Keratinocyte (primary cell): ENCODE measurements at regions not wholly inside any gene's neighbourhood (a gene's known extent, or its start where the extent isn't known, plus 50 kb on each side); places are given as distances from the start of the nearest gene placed in this dataset.

Experiments used
- DNase-seq: peaks from one replicate; pipeline ENCODE4 v3.0.0-alpha.2; 2011; ENCODE audit warnings: low read depth, missing footprints, low spot score
- FAIRE-seq: peaks from 2 replicates; lab custom pipeline; 2011; peaks lifted over from hg19 to GRCh38; lab: Jason Lieb, UNC
- H2AFZ ChIP-seq: 2 replicates; pipeline ENCODE4 v1.6.0; 2012; ENCODE audit warnings: low read length, control low read depth, inconsistent platforms; ENCODE audit not compliant: control insufficient read depth
- H3K27ac ChIP-seq: 2 replicates; pipeline ENCODE4 v1.5.1; 2011; ENCODE audit warnings: low read length; ENCODE audit not compliant: control insufficient read depth, insufficient read depth
- H3K27me3 ChIP-seq: 3 replicates; pipeline ENCODE4 v1.6.0; 2011; ENCODE audit warnings: low read length; ENCODE audit not compliant: control insufficient read depth, insufficient read depth; ENCODE audit errors: extremely low read depth
- H3K36me3 ChIP-seq, 2 experiments: 2 replicates in 1 of 2; 3 replicates in 1 of 2; pipeline ENCODE4 v1.5.1; 2011; ENCODE audit warnings: low read length in 2 of 2, mild to moderate bottlenecking in 1 of 2; ENCODE audit not compliant: control insufficient read depth in 2 of 2, insufficient read depth in 2 of 2; ENCODE audit errors: extremely low read depth in 1 of 2
- H3K4me1 ChIP-seq: 3 replicates; pipeline ENCODE4 v1.5.1; 2011; ENCODE audit warnings: low read length; ENCODE audit not compliant: control insufficient read depth, insufficient read depth; ENCODE audit errors: extremely low read depth
- H3K4me2 ChIP-seq: 3 replicates; pipeline ENCODE4 v1.6.0; 2011; ENCODE audit warnings: low read depth, low read length; ENCODE audit not compliant: control insufficient read depth, insufficient read depth; ENCODE audit errors: extremely low read depth
- H3K4me3 ChIP-seq, 3 experiments: fragments of 200-600 bp in 1 of 3; sonication (generic) in 1 of 3; 2 replicates in 2 of 3; 3 replicates in 1 of 3; pipeline ENCODE4 v1.5.1; 2011 to 2016; ENCODE audit warnings: low read length in 3 of 3, mild to moderate bottlenecking in 3 of 3, control low read depth in 2 of 3, inconsistent platforms in 1 of 3, low read depth in 1 of 3, mixed read lengths in 1 of 3, mixed run types in 1 of 3, moderate library complexity in 1 of 3; ENCODE audit not compliant: control insufficient read depth in 2 of 3, insufficient read depth in 2 of 3; ENCODE audit errors: extremely low read depth in 1 of 3
- H3K79me2 ChIP-seq: 2 replicates; pipeline ENCODE4 v1.6.0; 2012; ENCODE audit warnings: low read length; ENCODE audit not compliant: control insufficient read depth, insufficient read depth
- H3K9ac ChIP-seq: 3 replicates; pipeline ENCODE4 v1.6.0; 2011; ENCODE audit warnings: low read length; ENCODE audit not compliant: control insufficient read depth, insufficient read depth; ENCODE audit errors: extremely low read depth
- H3K9me1 ChIP-seq: 3 replicates; pipeline ENCODE4 v1.6.0; 2011; ENCODE audit warnings: low read length; ENCODE audit not compliant: control insufficient read depth, insufficient read depth; ENCODE audit errors: extremely low read depth
- H3K9me3 ChIP-seq: 2 replicates; pipeline ENCODE4 v1.5.1; 2012; ENCODE audit warnings: low read depth, low read length; ENCODE audit not compliant: control insufficient read depth
- H4K20me1 ChIP-seq: 3 replicates; pipeline ENCODE4 v1.6.0; 2011; ENCODE audit warnings: low read length; ENCODE audit not compliant: control insufficient read depth, insufficient read depth; ENCODE audit errors: extremely low read depth
- CTCF ChIP-seq, 3 experiments: IDR thresholded peaks in 1 of 3; conservative IDR thresholded peaks in 1 of 3; optimal IDR thresholded peaks in 1 of 3; 2 replicates in 2 of 3; 3 replicates in 1 of 3; pipeline versions ENCODE3 to v1.5.1; 2011; ENCODE audit warnings: low read length in 3 of 3, mild to moderate bottlenecking in 3 of 3, moderate library complexity in 2 of 3, control low read depth in 1 of 3, inconsistent platforms in 1 of 3; ENCODE audit not compliant: insufficient read depth in 2 of 3; ENCODE audit errors: extremely low read depth in 1 of 3
- EZH2 ChIP-seq: IDR thresholded peaks from one replicate; pipeline ENCODE4 v1.6.1; 2012; ENCODE audit warnings: inconsistent platforms, mild to moderate bottlenecking, low read length, moderate library complexity
- dilution Hi-C: fragments of 300-500 bp; cut with MboI; formaldehyde crosslinking; loops from one replicate; pipeline ENCODE4 v1.7.0; 2020; ENCODE audit warnings: low sequenced_read_pairs; ENCODE audit not compliant: extremely low pct_ligation_motif_present

GRCh38 chr9:19598722-19599121 is 189.9 kb downstream of the ACER2 start:
- no peaks in the 10 kb centered on the region for H3K36me3 ChIP-seq
- H3K79me2 ChIP-seq, result no peaks in the 10 kb centered on the region
- no peak overlapping the region for H3K9ac ChIP-seq
- H3K27ac ChIP-seq, result no peak overlapping the region
- H3K4me3 ChIP-seq, result no peak overlapping the region
- DNase-seq (no peak), FAIRE-seq (no peak)
- H3K9me3 ChIP-seq, result no peaks in the 10 kb centered on the region
- H2AFZ ChIP-seq, result no peak overlapping the region
- no peaks in the 10 kb centered on the region for H3K9me1 ChIP-seq
- no peak overlapping the region for H3K4me2 ChIP-seq
- no peaks in the 10 kb centered on the region for H3K27me3 ChIP-seq
- TF ChIP-seq EZH2, result no peak
- no peak for TF ChIP-seq CTCF (optimal IDR thresholded peaks at IDR 0.05 in 1 of 3, IDR thresholded peaks at IDR 0.05 in 1 of 3, conservative IDR thresholded peaks at IDR 0.05 in 1 of 3; ENCODE audit: extremely low read depth in 1 of 3, insufficient read depth in 2 of 3, low read length in 3 of 3)
- dilution Hi-C loops, result no loop called here
- no peaks in the 10 kb centered on the region for H4K20me1 ChIP-seq
- no peaks in the 10 kb centered on the region for H3K4me1 ChIP-seq

GRCh38 chr9:19597176-19597575 is 188.4 kb downstream of the ACER2 start:
- H3K27ac ChIP-seq, result no peak overlapping the region
- no peak overlapping the region for H3K9ac ChIP-seq
- no peak for FAIRE-seq
- no peak for TF ChIP-seq EZH2
- TF ChIP-seq CTCF (optimal IDR thresholded peaks at IDR 0.05 in 1 of 3, IDR thresholded peaks at IDR 0.05 in 1 of 3, conservative IDR thresholded peaks at IDR 0.05 in 1 of 3; ENCODE audit: extremely low read depth in 1 of 3, insufficient read depth in 2 of 3, low read length in 3 of 3), result no peak
- H3K36me3 ChIP-seq, result no peaks in the 10 kb centered on the region
- no peak overlapping the region for H3K4me3 ChIP-seq
- H3K9me3 ChIP-seq, result no peaks in the 10 kb centered on the region
- H4K20me1 ChIP-seq, result no peaks in the 10 kb centered on the region
- H3K4me1 ChIP-seq, result no peaks in the 10 kb centered on the region
- no peak overlapping the region for H3K4me2 ChIP-seq
- H3K27me3 ChIP-seq, result no peaks in the 10 kb centered on the region
- no peak overlapping the region for H2AFZ ChIP-seq
- no peak for DNase-seq
- H3K9me1 ChIP-seq, result no peaks in the 10 kb centered on the region
- dilution Hi-C loops, result no loop called here
- H3K79me2 ChIP-seq, result no peaks in the 10 kb centered on the region
